DMS53 (cell line): ENCODE measurements at regions not wholly inside any gene's neighbourhood (a gene's known extent, or its start where the extent isn't known, plus 50 kb on each side); places are given as distances from the start of the nearest gene placed in this dataset.
"Not testable (repeated sequence)": the region's sequence is repeated elsewhere in the genome, so short reads cannot be mapped to it uniquely, and the experiment has no call there.

Experiments used
- DNase-seq: peaks from one replicate; lab custom pipeline; 2025; lab: John Stamatoyannopoulos, UW

DNA sequence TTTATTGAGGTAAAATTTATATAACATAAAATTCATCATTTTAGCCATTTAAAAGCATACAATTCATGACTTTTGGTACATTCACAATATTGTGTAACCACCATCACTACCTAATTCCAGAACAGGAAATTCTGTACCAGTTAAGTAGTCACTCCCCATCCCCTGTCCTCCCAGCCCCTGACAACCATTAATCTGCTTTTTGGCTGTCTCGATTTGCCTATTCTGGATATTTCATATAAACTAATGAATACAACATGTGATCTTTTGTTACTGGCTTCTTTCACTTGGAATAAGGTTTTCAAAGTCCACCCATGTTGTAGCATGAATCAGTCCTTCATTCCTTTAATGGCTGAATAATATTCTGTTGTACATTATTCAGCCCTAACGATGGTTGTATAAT is 115.6 kb upstream of the KLF14 start:
- DNase-seq, result no peak

DNA sequence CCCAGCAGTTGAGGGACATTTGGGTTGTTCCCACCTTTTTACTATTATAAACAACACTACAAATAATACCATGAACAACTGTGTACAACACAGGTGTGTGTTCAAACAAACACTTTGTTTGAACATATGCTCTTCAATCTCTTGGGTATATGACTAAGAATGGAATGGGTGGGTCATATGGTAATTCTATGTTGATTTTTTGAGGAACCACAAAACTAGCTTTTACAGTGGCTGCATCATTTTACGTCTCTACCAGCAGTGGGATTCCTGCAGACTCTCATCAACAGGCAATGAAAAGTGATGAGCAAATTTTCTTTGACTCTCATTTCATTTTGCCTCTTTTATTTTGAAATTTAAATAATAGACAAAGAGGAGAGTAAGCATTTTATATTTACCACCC is 116.9 kb upstream of the KLF14 start:
- DNase-seq, result no peak

DNA sequence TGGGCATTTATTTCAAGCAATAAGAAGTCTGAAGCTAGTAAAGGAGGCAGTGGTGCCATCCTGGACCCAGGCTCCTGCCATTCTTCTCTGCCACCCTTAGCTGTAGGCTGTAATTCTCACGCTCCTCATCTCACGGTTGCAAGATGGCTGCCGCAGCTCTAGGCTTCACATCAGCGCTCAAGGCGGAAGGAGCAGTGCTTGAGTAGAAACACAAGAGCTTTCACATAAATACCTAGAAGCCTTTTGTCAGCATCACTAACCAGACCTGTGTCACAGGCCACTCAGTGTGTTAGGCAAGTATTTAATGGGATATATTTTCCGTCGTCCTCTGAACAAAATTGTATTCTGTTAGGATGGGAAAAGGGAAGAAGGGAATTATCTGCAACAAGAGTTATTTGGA is 118.9 kb upstream of the KLF14 start:
- no peak for DNase-seq

DNA sequence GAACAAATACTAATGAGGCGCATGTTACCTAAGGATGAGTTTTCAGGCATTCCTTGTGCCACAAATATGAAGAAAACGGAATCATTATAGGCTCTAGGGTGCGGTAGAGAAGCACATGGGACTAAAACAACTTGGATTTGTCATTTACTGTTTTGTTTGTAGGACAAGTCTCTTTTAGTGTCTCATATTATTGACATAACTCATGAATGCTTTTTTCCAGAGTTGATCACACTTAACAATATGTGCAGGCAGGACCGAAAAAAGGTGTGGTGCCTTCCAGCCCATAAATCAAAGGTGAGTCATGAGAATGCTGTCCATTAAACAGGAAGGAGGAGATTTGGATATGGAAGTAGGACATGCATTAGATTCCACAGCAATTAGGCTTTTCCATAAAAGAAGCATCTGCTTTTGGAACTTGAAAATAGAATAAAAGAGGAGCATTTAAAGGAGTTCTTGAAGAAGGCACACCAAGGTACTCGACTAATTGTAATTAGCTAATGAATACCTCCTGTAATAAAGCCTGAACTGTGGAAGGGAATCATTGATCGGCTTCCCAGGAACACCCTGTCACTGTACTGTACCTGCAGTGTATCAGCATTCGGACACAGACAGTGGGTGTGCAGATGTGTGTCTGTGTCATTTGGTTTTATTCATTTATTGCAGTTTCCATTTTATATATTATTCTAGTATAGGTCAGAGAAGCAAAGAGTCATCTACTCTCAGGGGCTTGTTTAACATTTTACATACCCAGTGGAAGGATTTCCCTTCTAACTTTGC is 119.7 kb upstream of the KLF14 start:
- DNase-seq, result peak; percentile 43

DNA sequence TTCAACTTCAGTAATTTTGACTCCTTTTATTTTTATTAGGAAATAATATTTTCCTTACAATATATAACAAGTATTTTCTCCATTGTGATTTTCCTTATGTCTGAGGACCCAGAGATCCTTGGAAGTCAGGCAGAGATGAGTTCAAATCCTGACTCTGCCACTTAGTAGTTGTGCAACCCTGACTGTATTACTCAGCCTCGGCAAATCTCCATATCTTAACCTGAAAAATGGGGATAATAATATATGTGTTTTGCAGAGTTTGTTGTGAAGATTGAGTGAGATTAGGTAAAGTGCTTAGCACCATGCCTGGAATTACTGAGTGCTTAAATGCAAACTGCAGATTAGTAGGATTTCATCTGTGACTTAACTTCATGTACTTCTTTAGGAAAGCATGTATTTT is 120.5 kb upstream of the KLF14 start:
- no peak for DNase-seq

DNA sequence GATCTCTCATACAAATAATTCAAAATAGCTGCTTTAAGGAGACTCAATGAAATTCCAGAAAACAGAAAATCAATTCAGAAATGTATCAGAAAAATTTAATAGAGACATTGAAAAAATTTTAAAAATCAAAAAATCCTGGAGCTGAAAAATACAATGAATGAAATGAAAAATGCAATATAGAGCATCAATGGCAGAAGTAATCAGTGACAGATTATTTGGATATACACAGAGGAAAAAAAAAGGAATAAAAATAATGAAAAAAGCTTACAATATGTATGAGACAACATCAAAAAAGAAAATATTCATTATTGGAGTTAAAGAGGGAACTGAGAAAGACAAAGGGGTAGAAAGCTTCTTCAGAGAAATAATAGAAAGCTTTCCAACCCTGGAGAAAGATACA is 122.9 kb upstream of the KLF14 start:
- DNase-seq, result no peak

DNA sequence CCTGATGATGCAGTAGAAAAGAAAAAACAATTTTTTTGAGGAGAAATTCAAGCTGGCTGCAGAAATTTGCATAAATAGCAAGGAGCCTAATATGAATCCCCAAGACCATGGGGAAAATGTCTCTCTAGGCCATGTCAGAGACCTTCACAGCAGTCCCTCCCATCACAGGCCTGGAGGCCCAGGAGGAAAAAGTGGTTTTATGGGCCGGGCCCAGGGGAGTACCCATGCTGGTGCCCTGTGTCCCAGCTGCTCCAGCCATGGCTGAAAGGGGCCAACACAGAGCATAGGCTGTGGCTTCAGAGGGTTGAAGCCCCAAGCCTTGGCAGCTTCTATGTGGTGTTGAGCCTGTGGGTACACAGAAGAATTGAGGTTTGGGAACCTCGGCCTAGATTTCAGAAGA is 126.8 kb upstream of the KLF14 start:
- DNase-seq, result not testable (repeated sequence)

DNA sequence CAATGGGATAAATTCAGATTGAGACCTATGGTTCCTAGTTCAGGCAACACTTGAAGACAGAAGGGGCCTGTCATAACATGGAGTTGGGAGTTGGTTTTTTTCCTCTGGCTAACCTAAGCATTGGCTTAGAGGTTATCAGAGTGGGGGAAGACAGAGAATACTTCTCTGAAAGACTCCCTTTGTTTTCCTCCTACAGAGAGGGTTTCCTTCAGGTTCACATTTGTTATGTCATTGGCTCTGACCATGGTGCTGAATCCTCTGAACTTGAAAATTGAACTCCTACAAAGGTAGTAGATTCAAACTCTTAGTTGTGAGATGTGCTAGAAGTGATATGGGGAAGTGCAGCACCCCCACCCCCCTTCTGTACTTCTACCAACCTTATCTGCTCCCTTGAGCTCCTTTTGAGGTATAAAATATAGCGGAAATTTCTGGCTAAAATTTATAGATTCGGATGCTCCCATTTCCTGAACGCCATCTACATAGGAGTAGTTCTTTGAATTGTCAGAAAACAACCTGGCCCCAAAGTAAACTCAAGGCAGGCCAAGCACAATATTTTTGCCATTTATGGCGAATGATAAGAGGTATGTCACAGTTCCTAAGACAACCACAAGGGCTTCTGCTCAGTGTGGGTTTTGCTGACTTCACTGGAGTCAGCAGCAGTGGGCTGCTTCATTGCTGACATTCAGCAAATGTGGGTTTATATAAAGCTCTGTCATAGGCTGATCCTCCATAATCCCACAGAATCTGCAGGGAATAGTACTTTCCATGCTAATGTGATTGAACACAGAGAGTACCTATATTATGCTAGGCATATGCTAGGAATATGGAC is 131.6 kb upstream of the KLF14 start:
- DNase-seq, result peak; percentile 23

DNA sequence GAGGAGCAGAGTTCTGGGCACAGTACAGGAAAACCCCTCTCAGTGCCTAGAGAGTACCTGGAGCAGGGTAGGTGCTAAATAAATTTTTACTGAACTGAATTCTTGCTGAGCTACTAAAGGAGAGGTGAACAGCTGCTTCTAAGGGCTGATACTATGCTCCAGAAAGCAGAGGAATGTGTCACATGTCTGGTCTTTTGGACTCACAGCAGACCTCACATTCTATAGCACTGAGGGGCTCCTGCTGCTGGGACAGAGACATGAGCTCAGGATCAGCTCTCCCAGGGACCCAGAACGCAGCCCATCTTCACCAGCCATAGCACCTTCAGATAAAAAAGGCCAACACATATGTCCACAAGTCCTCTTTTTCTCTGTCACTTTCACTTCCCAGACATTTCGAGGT is 133.0 kb upstream of the KLF14 start:
- no peak for DNase-seq

DNA sequence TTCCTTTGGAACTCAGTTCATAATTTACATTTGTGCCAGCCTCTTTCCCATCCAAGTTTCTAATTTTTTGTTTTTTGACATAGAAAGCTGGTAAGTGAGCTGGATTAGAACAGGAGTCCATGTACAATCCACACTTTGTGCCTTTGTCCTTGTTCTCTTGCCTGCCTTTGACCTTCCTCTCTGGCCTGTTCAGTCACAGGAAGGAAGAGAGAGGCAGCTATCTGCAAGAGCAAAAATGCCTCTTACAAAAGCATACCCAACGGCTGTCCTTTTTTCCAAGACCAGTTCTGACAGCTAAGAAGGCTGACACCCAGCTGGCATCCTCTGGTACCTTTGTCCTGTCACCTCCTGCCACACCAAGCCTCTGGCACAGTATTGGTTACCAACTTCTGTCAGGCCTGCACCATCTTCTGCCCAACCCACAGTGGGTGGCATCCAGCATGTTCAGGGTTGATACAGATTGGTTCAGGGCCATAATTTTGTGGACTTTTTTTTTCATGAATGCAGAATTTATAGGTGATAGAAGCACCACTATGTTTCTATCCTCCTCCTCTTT is 133.7 kb upstream of the KLF14 start:
- DNase-seq, result no peak

DNA sequence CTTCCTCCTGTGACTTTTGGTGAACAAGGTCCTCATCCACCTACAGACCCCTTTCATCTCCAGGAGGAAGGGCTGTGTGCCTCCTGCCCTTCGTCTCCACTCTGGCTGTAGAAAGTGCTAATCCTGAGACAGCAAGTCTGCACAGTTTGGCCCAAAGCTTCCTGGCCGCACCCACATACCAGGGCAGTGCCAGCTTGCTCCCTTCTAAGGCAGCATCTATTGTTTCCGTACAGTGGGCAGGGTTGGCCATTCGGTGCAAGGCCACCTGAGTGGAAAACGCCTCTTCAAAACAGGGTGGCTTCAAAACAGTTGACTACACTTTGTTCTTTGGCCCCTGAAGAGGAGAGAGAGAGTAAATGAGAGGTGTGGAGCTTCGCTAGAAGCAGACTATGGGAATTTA is 134.1 kb upstream of the KLF14 start:
- no peak for DNase-seq

DNA sequence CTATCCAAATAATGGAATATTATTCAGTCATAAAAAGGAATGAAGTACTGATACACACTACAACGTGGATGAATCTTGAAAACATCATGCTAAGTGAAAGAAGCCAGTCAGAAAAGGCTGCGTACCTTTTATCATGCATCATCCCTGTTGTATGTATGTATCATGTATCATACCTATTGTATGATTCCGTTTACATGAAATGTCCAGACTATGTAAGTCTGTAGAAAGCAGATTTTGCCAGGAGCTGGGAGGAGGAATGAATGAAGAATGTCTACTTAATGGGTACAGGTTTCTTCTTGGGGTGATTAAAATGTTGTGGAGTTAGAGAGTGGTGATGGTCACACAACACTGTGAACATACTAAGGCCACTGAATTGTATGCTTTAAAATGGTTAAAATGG is 135.9 kb upstream of the KLF14 start:
- DNase-seq, result no peak

DNA sequence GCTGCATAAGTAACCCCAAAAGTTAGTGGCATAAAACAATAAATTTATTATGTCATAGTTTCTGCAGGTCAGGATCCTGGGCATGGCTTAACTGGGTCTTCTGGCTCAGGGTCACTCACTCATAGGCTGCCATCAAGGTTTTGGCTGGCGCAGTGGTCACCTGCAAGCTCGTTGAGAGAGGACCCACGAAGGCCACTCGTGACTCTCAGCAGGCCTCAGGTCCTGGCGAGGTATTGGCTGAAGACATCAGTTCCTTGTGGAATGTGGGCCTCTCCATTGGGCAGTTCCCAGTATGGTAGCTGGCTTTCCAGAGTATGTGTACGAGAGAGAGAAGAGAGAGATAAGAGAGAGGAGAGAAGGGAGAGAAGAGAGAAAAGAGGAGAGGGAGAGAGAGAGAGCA is 138.3 kb upstream of the KLF14 start:
- DNase-seq, result no peak

DNA sequence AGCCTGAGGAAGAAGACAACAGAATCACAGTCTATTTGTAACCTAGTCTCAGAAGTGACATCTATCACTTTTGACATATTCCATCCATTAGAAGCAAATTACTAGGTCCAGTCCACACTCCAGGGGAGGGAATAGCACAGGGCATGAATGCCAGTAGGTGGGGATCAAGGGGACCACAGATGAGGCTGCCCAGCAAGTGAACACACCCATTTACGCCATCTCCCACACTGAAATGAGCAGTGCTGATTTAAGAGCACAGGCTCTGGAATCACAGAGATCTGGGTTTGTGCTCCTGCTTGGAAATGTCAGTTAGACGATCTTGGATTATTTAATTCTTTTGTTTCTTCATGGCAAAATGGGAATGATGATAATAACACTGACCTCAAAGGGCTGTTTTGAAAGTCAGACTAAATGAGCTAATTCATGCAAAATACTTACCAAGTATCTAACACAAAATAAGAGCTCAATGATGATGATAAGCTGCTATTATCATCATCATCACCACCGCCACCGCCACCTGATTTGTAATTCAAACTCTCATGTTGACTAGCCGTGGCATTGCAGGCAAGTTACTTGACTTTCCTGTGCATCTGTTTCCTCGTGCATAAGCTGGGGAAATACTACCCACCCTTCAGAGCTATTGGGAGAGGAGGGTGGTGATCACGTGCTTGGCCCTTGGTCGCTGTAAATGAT is 138.9 kb upstream of the KLF14 start:
- no peak for DNase-seq

DNA sequence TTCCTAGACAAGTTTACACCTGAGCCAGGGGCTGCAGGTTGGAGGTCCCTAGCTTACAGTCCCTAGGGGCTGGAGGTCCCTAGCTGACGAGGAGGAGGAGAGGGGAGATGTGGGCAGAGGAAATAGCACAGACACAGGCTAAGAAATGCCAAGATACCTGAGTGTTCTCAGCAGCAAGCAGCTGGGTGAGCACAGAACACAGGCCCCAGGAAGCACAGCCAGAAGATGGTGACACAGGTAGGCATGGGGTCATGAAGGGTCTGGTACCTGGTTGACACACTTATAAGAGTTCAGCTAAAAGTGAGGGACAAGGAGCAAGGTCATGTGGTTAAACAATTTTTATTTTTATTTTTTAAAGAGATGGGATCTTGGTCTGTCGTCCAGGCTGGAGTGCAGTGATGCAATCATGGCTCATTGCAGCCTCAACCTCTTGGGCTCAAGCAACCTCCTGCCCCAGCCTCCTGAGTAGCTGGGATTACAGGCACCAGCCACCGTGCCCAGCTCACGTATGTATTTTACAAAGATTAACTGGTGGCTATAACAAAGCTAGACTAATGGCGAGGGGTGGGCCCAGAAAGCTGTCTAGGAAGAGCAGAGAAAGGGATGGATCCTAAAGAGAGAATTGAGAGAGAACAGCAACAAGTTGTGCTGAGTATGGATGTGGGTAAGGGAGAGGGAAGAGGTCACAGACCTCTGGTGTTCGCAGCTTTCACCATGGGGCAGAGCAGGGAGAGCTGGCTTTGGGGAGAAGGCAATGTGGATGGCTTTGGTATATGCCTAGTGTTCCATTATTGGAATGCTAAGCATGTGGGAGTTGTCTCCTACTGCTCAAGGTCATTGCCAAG is 140.3 kb upstream of the KLF14 start:
- DNase-seq, result no peak

DNA sequence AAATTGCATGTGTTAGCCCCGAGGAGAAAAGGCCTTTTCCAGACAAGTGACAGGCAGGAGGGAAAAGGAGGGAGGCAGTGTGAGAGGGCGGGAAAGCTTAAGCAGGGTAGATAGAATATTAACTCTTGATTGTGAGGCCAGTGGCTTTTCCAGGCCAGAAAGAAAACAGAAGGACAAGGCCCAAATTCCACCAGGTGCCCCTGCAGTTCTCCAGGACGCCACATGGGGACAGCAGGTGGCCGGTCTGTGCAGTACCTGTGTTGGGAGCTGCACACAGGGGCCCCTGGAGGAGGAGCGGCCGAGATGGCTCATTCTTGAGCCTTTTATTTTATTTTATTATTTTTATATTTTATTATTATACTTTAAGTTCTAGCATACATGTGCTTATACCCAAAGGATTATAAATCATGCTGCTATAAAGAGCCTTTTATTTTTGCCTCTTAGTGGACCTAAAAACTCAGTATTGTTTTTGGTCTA is 141.3 kb upstream of the KLF14 start:
- peak; percentile 87 for DNase-seq

DNA sequence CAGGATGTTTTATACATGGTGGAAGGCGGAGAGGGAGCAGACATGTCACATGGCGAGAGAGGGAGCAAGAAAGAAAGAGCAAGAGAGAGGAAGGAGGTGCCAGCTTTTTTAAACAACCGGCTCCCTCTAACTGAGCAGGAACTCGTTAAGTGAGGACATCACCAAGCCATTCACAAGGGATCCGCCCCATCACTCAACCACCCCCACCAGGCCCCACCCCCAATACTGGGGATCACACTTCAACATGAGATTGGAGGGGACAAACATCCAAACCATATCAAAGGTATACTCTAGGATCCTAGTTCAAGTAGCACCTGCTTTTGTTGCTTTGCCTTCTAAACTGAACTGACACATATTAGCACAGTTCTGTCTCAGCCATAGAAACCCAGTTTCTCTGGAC is 141.9 kb upstream of the KLF14 start:
- no peak for DNase-seq

DNA sequence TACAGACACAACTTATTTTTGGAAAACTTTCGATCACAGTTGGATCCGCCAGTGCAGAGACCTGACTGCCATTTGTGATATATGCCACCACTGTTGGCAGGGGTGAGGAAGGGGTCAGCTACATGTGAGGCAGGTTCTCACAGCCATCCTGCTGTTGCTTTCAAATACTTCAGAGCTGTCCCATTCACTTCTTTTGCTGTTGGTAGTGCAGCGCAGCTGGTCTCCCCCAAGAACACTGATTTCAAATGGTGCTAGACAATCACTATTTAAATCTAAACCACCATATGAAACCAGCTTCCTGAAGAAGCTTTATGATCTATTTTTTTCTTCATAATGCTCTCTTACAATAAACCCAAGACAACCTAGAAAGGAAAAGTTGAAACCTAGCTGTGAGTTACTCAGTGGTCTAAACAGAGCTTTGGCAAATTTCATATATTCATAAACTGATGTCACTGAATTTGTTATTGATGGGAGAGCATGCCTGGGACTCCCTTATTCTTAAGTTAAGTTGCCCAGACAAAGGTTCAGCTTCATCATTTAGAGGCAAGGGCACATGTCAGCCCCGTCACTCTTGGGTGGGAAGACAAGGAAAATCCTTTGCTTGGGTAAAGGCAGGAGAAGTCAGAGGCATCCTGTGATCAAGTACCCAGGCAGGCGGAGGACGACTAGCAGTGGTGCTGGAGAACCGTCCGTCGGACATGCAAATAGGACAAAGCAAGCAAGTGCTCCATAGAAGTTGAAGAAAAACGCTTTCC is 143.4 kb upstream of the KLF14 start:
- DNase-seq, result no peak

DNA sequence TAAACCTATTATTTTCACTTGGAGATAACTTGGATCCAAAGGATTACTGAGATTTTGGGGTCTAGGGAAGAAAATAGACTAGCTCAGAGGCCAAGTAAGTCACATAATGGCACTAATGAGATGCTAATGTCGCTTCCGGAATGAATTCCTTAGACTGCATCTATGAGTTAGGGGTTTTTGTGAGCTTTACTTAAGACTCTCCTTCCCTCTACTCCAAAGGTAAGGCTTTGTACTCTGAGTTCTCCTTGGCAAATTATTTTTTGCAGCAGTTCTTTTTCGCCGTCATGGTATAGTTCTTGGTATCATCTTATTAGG is 143.9 kb upstream of the KLF14 start:
- DNase-seq, result no peak

DNA sequence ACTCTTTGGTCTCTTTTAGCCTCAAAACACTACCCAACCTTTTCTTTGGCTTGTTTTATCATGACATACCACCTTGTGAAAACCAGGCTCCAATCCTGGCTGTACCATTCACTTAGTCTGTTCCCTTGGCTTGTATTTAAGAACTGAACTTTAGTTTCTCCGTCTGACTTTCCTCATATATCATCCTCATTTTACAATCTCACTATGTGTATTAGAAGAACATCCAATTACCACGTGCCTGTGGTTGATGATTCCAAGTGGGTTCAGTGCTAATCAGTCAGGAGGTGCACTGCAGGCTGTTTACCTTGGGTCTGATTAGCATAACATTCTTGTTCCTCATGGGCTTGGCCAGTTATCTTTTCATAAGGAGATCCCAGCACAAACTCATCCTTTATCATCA is 144.8 kb upstream of the KLF14 start:
- DNase-seq, result no peak

DNA sequence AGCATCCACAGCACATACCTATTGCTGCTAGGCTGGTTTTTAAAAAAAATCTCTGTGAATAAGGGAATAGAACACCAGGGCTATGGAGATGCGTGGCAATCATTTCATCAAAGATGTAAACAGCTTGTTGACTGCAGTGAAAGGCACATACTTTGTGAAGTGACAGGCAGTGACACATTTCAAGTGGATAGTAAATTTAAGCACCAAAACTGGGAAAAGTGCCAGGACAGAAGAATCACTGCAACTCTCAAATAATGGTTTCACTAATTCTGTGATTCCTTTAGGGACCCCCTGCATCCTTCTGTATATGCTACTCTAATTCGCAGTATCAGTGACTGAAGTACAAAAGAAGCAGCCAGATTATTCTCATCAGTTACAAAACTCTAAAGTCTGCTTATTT is 145.2 kb upstream of the KLF14 start:
- DNase-seq, result peak; percentile 33
